IMR-90 (cell line): ENCODE measurements at regions not wholly inside any gene's neighbourhood (a gene's known extent, or its start where the extent isn't known, plus 50 kb on each side); places are given as distances from the start of the nearest gene placed in this dataset.
"Not testable (repeated sequence)": the region's sequence is repeated elsewhere in the genome, so short reads cannot be mapped to it uniquely, and the experiment has no call there.

Experiments
- POLR2A ChIP-seq: IDR thresholded peaks from 2 replicates; pipeline ENCODE4 v1.6.1; 2012; ENCODE audit warnings: mild to moderate bottlenecking, low read depth, low read length
- RAD21 ChIP-seq: IDR thresholded peaks from 2 replicates; pipeline ENCODE4 v1.6.1; 2012; ENCODE audit warnings: low read length, improper control_type of control experiment
- RFX5 ChIP-seq: IDR thresholded peaks from 2 replicates; pipeline ENCODE4 v1.8.0; 2012; ENCODE audit warnings: low read depth, mild to moderate bottlenecking, low read length, moderate library complexity
- SMC3 ChIP-seq: fragments of 150-350 bp; IDR thresholded peaks from 2 replicates; pipeline ENCODE4 v1.6.1; 2016; ENCODE audit warnings: low read depth, mild to moderate bottlenecking, antibody characterized with exemption, low read length, moderate library complexity
- TF ChIP-seq, protein P1 (sequence below): conservative IDR thresholded peaks from 2 replicates; pipeline ENCODE4 v1.5.1; 2012; ENCODE audit warnings: mild to moderate bottlenecking, low read depth, low read length, improper control_type of control experiment
- TF ChIP-seq, protein P2 (sequence below): fragments of 150-350 bp; IDR thresholded peaks from 2 replicates; pipeline ENCODE4 v1.6.1; 2016; ENCODE audit warnings: low read depth, mild to moderate bottlenecking, low read length, moderate library complexity, borderline replicate concordance

DNA sequence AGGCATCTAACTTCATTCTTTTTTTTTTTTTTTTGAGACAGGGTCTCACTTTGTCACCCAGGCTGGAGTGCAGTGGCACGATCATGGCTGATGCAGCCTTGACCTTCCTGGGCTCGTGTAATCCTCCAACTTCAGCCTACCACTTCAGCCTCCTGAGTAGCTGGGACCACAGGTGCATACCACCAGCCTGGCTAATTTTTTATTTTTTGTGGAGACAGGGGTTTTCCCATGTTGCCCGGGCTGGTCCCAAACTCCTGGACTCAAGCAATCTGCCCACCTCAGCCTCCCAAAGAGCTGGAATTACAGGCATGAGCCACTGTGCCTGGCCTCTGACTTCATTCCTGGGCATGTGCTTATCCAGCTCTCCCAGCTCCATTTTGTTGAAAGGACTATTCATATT lies 311.9 kb downstream of the RPS24 start:
- not testable (repeated sequence) for TF ChIP-seq POLR2A, RFX5, RAD21, SMC3
- TF ChIP-seq, protein P1, sequence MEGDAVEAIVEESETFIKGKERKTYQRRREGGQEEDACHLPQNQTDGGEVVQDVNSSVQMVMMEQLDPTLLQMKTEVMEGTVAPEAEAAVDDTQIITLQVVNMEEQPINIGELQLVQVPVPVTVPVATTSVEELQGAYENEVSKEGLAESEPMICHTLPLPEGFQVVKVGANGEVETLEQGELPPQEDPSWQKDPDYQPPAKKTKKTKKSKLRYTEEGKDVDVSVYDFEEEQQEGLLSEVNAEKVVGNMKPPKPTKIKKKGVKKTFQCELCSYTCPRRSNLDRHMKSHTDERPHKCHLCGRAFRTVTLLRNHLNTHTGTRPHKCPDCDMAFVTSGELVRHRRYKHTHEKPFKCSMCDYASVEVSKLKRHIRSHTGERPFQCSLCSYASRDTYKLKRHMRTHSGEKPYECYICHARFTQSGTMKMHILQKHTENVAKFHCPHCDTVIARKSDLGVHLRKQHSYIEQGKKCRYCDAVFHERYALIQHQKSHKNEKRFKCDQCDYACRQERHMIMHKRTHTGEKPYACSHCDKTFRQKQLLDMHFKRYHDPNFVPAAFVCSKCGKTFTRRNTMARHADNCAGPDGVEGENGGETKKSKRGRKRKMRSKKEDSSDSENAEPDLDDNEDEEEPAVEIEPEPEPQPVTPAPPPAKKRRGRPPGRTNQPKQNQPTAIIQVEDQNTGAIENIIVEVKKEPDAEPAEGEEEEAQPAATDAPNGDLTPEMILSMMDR, result not testable (repeated sequence)
- TF ChIP-seq, protein P2, sequence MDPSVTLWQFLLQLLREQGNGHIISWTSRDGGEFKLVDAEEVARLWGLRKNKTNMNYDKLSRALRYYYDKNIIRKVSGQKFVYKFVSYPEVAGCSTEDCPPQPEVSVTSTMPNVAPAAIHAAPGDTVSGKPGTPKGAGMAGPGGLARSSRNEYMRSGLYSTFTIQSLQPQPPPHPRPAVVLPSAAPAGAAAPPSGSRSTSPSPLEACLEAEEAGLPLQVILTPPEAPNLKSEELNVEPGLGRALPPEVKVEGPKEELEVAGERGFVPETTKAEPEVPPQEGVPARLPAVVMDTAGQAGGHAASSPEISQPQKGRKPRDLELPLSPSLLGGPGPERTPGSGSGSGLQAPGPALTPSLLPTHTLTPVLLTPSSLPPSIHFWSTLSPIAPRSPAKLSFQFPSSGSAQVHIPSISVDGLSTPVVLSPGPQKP, result not testable (repeated sequence)
